IPS-NIHi7 (cell line): ENCODE measurements at regions not wholly inside any gene's neighbourhood (a gene's known extent, or its start where the extent isn't known, plus 50 kb on each side); places are given as distances from the start of the nearest gene placed in this dataset.
A peak's percentile ranks its signal among the peaks of the same experiment; 100 is the strongest.
"Not testable (repeated sequence)": the region's sequence is repeated elsewhere in the genome, so short reads cannot be mapped to it uniquely, and the experiment has no call there.

Source experiments
- DNase-seq: peaks from one replicate; pipeline ENCODE4 v3.0.0; 2012; ENCODE audit warnings: mixed read lengths; ENCODE audit errors: extremely low spot score

DNA sequence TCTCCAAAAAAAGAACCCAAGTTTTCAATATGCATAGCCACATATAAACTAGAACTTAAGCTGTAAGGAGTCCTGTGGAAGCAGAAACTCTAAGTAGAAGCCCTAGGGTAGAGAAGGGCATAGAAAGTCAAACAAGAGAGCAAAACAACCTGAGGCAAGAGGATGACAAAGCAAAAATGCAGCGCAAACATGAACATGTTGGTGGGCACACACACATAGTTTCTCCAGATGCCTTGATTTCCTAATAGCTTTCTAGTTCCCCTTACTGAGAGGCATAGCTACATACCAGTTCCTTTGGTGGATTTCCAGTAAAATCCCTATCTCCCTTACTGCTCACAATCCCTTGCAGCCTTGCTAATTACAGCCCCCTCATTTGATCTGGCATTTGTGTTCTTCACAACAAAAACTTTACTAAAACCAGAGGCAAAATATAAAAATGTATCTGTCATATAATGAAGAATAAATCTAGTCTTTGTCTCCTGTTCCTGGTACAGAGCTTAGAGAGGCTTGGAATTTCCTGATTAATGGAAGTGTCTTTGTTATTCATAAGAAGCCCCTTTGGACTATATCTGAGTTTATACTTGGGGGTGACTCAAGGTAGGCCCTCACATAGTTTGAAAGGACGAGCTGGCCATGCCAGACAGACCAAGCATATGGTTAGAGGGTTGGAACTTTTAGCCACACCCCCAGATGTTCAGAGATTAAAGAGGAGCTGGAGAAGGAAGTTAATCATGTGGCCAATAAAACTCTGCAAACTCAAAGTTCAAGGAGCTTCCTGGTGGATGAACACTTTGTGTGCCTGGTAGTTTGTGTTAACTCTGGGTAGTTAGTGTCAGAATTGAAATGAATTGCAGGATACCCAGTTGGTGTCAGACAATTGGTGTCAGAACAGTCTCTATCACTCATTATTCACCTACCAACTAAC lies 52.7 kb upstream of the ZCCHC13 start:
- DNase-seq: no peak

DNA sequence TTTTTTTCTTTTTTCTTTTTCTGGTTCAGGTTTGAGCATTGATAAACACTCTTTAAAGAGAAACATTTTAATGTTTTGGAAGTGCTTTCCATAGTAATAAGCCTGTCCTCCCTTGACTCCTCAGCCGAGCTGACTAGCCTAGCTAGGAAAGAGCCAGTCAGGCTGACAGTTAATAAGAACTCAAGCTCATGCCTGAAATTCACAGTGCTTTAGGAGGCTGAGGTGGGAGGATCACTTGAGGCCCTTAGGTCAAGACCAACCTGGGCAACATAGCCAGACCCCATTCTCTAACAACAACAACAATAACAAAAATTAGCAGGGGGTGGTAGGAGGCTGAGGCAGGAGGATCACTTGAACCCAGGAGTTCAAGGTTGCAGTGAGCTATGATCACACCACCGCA lies 53.4 kb upstream of the ZCCHC13 start:
- no peak for DNase-seq

DNA sequence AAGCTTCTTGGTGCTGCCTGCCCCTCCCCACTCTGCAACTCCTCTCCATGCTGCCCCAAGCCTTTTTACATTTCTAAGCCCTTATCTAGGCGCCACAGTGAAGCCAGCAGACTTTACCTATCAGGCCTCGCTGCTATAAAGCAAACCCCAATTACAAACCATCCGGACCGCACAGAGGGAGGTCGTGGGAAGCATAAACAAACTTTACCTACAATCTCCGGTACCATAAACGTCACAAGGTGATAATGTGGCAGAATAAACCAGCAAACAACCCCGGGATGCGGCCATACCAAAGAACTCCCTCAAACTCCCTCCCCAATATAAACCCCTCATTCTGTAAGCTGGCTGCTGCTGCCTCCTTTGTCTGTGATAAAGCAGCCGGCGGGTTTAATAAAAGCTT lies 54.0 kb upstream of the ZCCHC13 start:
- peak; percentile 35 for DNase-seq

DNA sequence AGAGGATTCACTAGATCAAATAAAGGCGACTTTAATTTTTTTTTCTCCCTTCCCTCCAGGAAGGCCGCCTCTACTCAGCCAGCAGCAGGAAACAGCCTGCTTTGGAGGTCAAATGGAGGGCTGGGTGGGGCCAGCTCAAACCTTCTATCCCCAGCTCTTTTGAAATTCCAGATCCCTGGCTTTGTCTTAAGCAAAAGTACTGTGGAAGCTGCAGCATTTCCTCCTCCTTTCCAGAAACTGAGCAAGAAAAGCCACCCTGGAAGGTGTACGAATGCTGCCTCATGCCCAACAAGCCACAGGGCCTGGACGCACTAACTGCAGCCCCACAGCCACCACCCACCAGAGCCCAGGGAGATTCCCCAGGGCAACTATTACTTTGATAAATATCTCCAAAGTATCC lies 55.1 kb upstream of the ZCCHC13 start:
- DNase-seq: peak; percentile 58

DNA sequence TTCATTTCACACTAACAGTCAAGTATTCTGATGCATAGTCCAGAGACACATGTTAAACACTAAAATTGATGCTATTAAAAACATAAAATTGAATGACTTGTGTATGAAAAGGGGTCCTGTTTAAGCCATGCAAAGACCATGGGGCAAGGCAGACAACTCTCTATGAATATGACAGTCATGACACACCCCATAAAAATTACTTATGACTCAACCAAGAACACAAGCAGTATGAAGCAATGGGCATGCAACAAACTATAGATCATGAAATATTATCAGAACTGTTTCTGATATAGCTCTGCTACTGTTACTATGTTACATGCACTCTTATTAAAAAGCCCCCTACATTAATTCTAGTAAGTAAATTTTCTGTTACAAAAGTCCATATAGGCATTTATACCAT lies 57.5 kb upstream of the ZCCHC13 start:
- DNase-seq: no peak

DNA sequence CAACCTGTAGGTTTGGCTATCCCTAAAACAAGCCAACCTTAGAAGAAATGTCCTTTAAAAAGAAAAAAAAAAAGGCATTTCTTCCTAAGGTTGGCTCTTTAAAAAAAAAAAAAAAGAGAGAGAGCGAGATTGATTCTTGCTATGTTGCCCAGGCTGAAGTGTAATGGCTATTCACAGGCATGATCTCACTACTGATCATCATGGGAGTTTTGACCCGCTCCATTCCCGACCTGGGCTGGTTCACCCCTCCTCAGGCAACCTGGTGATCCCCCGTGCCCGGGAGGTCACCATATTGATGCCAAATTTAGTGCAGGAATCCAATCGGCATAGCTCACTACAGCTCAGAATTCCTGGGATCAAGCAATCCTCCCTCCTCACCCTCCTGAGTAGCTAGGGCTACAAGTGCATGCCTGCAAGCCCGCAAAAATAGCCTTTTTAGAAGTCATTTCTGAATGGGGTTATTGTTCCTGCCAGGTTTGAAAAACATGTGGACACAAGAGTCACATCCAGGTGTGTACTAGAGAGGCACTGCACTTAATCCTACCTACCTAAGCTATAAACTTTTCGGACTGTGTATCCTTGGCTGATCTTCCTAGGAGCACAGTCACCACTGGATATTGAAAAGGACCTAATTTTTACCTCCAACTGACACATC lies 61.4 kb upstream of the ZCCHC13 start:
- DNase-seq: no peak

DNA sequence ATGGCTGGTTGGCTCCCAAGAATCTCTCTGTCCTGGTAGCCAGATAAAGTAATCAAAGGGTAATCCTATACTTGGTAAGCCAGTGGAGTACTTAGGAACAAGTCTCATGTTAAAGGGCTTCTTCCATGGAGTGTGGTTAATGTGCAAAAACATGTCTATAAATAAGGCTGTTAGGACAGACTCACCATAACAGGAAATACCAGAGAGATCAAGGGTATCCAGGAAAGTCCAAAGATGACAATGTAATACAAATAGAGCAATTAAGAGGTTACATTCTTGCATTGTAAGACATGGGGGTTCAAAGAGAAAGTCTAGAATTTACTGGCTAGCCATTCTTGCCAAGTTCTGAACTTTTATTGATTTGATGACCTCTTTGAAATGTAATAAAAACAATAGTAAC lies 61.9 kb upstream of the ZCCHC13 start:
- DNase-seq: no peak

DNA sequence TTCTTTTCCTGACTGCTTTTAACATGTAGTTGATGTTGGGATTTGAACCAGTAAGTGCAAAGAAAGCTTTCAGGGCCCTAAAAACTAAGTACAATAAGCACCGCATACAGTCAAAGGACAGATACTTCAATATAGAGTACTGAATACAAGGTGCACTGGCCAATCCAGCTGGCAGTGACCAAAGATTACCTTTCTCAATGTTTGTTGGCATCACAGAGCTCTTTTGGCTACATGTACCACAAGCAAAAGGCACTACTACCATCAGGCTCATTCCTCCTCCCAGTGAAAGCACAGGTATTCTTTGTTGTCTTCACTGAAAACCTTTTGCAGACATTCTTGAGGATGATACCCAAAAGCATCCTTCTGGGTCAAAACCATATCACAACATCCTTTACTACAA lies 65.2 kb upstream of the ZCCHC13 start:
- DNase-seq: no peak

DNA sequence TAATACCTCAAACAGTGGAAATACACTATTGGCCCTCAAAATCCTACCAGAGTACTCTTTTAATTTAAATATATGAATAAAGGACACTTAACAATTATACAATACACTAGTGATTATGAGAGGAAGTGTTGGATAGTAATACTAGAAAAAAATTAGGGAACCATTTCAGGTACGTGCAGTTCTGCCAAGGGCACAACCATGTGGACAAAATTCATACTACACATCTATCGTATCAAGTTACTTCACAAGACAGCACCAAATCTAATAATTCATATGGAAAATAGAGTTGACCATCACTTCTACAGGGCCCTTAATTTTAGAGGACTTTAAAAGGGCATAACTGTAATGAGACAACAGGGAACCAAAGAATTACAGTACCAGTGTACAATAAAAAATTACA lies 69.2 kb upstream of the ZCCHC13 start:
- DNase-seq: no peak

DNA sequence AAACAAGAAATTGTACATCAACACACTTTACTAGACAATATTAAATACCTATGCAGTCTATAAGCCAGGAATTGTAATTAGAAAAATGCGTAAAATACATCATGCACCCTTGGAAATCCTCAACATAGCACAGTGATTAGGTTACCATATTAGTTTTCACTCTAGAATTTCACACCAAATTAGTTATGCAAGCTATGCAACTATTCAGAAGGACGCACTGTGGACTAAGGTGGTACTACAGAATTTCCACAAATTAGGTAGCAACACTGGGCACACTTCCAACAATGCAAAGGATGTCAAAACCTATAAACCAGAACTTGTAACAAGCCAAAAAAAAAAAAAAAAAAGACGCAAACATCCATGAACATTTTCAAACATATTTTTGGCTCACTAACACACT lies 71.1 kb upstream of the ZCCHC13 start:
- DNase-seq: no peak

DNA sequence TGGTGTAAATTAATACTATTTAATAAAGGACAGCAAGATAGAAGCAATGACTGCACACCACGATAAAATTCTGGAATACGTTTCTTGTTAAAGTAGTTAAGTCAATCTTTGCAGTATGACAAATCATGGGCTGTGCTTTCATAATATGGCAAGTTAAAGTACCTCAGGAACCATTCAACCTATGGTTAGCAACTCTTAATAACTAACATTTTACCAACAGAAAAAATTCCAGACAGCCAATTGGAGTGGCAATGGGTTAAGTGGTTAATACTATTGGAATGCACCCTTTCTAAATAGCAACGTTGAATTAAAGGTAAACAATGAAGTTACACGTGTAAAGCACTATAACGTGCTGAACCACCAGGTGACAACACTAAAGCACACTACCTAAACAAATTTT lies 72.4 kb upstream of the ZCCHC13 start:
- no peak for DNase-seq

DNA sequence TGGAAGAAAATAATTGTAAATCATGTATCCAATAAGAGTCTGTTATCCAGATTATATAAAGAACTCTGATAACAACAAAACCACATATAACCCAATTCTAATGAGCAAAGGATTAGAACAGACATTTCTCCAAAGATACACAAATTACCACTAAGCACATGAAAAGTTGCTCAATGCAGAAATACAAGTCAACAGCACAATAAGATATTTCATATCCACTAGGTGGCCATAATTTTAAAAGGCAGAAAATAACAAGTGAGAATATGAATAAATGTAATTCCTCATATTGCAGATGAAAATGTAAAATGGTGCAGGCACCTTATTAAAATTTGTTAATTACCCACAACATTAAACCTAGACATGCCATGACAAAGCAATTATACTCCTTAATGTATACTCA lies 73.9 kb upstream of the ZCCHC13 start:
- DNase-seq: no peak

DNA sequence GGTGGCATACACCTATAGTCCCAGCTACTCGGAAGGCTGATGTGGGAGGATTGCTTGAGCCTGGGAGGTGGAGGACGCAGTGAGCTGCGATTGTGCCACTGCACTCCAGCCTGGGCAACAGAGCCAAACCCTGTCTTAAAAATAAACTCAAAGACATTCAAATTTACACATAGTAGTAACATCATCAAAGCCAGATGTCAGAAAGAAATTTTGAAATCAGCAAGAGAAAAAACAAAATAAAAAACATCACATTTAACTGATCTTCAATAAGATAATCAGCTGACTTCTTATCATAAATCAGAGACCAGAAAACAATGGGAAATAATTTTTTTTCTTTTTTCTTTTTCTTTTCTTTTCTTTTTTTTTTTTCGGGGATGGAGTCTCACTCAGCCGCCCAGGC lies 78.9 kb upstream of the ZCCHC13 start:
- DNase-seq: no peak

DNA sequence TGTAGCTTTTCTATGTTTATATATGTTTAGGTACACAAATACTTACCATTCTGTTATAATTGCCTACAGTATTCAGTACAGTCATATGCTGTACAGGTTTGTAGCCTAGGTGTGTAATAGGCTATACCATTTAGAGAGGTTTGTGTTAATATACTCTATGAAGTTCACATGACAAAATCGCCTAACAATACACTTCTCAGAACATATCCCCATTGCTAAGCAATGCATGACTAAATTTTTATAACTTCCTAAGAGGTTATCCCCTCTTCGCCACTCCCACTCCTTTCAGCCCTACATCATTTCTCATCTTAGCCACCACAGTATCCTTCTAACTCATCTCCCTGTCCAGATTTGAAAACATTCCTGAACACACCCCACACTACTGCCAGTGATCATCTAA lies 83.7 kb upstream of the ZCCHC13 start:
- no peak for DNase-seq

DNA sequence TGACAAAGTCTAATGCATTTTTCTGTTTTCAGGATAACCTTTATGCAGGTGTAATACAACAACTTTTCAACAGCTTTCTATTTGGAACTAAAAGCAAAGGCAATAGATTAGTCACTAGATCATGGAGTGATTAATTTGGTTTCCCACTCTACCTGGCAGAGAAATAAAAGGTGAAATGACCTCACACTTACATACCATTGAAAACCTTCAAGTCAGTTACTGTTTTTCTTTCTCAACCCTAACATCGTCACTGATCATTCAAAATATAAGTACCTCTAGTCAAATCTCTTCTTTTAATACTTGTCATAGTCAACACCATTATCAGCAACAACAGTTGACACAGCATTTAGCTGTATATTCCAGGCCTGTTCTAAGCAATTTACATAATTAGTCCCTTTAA lies 85.1 kb upstream of the ZCCHC13 start:
- no peak for DNase-seq

DNA sequence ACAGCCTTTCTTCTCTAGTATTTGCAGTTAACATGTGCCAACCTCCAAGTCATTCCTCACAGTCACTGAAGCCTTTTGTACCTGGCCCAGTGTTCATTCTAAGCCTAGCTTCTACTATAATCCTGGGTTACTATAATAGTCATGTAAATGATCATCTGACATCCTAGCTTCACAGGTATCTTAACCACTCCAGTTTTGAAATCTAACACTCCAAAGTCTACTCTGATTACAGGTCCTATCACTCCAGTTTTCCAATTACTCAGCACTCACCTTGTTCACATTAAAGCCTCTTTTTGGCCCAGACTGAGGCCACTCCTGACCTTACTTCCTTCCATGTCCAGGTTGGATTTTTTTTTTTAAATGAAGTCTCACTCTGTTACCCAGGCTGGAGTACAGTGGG lies 87.6 kb upstream of the ZCCHC13 start:
- DNase-seq: no peak

DNA sequence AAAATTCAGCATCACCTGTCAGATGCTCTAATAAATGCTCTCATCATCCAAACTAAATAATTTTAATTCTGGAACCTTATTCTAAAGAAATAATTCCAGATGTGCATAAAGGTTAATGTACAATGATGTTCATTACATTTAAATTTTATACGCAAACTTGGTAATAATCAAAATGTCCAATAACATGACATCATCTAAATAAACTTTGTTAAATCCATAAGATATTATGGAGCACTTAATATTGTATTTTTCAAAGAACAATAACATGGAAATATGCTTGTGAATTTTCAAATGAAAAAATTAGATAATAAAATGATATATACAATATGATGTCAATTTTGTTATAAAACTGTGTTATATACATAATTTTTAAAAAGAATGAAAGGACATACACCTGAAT lies 92.1 kb upstream of the ZCCHC13 start:
- no peak for DNase-seq

DNA sequence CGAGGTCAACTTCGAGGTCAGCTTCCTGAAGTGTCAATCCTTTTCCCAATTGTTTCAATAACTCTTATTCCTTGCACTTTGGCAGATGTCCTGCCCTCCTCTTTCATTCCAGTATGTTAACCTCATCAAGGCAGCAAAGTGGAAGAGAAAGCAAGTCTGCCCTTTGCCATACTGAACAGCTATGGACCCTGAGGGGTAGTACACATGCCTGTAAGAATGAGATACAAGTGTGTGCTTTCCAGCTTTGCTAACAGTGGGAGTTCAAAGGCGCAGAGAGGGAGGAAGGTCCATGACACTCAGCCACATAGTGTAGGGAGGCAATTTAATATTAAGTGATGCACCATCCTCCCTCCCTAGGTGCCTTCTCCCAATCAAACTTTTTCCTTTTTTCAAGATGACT lies 96.4 kb upstream of the ZCCHC13 start:
- DNase-seq: no peak

DNA sequence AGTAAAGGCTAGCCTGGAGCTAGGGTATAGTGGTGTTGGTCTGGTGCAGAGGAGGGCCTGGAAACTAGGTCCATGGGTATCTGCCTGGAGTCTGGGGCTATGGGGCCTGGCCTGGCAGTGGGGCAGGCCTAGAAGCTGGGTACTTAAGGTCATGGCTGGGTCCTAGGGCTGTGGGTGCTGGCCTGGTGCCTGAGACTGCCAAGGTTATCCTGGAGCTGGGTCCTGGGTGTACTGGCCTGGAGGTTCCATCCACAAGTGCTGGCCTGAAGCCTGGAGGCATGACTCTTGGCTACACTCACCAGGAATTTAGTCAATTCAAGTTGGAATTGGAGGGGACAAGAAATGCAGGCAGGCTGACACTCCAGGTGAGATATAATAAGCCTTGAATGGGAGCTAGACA lies 108.4 kb upstream of the ZCCHC13 start:
- DNase-seq: no peak

DNA sequence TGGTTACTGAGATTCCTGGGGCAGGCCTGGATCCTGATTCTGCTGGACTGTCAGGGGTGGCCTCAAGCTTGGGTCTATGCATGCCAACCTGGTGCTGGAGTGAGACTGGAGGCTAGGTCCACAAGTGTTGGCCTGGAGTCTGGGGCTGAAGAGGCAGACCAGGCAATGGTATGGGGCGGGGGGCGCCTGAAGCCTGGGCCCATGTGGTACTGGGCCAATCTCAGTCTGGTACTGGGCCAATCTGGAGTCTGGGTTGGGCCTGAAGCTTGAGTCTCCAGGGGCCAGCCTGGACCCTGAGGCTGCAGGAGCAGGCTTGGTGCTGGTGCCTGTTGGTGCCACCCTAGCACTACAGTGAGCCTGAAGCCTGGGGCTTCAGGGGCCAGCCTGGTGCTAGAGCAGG lies 108.9 kb upstream of the ZCCHC13 start:
- no peak for DNase-seq

DNA sequence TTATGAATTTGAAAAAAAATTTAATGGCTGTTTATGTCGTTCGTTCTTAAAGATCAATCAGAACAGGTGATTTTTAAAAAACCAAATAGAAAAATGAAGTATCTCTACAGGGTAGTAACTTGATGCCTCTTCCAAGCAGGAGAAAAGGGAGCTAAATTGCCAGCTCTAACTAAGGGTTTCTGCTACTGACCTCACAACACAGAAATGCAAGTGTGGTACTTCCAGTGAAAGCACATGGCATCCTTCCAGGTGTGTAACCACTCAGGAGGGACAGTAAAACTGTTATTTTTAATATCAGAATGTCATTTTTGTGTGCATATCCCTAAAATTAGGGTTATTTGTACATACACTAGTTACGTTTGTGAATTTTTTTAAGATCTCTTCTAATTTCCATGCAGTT lies 116.8 kb upstream of the ZCCHC13 start:
- no peak for DNase-seq

DNA sequence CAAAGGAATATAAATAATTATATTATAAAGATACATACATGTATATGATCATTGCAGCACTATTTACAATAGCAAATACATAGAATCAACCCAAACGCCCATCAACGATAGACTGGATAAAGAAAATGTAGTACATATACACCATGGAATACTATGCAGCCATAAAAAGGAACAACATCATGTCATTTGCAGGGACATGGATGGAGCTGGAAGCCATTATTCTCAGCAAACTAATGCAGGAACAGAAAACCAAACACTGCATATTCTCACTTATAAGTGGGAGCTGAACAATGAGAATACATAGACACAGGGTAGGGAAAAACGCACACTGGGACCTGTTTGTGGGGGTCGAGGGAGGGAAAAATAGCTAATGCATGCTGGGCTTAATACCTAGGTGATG lies 120.9 kb upstream of the ZCCHC13 start:
- not testable (repeated sequence) for DNase-seq

DNA sequence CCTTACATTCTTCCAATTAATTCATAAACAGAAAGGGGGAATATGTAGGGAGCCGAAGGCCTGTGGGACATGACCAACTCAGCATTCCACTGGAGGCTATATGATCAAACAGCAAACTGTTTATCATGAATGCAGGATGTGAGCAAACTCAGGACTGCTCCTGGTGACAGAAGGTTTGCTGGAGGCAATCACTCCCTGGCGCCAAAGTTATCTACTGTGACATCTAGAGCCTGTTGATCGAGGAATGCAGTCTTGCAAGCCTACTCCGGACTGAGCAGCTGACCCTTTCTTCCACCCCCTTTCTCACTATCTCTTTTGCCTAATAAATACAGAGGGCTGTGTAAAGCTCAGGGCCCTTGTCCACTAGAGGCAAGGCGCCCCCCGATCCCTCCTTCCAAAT lies 122.0 kb upstream of the ZCCHC13 start:
- not testable (repeated sequence) for DNase-seq
